ENCODE measurements at regions not wholly inside any gene's neighbourhood (a gene's known extent, or its start where the extent isn't known, plus 50 kb on each side); places are given as distances from the start of the nearest gene placed in this dataset.

DNA sequence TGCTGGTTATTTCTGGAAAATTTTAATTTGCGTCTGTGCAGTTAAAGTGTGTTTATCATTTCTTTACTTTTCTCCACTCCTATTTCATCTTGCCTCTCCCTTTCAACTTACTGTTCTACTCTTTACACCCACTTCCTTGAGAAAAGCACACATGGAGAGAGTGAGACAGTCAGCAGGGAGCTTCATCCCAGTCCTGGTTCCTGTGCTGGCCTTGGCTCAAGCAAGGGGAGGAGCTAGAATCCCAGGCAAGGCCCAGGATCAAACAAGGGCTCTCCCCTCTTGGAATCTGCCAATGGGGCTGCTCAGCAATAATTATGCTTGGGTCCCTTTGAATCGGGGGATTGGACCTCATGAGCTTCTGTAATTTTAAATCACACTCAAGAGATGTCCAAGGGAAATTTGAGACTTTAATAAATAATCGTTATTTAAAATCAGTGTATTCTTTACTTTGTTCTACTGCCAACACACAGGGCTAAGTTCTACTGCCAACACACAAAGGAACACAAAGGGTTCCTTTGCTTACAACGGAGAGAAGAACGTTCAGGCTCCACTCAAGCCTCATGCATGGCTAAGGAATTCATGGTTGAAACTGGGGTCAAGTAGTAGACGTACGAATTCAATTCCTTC is 439.3 kb upstream of the DAB2 start:
- DNase-seq (ENCODE audit: low read depth, low spot score): no peak
- in situ Hi-C loops (cut with HindIII; ENCODE audit: low sequenced_read_pairs): no loop called here
- no peak overlapping the region for H3K4me3 ChIP-seq (ENCODE audit: low read depth, low read length)
- TF ChIP-seq, protein P1, sequence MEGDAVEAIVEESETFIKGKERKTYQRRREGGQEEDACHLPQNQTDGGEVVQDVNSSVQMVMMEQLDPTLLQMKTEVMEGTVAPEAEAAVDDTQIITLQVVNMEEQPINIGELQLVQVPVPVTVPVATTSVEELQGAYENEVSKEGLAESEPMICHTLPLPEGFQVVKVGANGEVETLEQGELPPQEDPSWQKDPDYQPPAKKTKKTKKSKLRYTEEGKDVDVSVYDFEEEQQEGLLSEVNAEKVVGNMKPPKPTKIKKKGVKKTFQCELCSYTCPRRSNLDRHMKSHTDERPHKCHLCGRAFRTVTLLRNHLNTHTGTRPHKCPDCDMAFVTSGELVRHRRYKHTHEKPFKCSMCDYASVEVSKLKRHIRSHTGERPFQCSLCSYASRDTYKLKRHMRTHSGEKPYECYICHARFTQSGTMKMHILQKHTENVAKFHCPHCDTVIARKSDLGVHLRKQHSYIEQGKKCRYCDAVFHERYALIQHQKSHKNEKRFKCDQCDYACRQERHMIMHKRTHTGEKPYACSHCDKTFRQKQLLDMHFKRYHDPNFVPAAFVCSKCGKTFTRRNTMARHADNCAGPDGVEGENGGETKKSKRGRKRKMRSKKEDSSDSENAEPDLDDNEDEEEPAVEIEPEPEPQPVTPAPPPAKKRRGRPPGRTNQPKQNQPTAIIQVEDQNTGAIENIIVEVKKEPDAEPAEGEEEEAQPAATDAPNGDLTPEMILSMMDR (IDR thresholded peaks at IDR 0.05; ENCODE audit: low read depth, low read length): no peak

DNA sequence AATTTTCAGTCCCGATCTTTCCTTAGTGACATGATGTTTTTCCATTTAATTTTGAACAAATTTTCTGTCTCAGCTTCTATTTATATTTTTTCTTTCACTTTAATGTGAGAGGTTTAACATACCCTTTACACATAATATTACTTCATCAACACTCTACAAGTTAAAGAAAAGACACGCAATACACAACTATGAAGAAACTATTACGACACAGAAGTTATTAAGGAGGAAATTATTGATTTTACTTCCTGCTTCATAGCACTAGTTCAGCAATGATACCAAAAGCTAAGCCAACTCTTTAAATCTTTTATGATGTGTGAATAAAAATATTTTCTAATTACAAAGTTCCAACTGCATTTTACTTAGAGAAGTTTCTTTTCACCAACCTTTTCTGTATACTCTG is 432.3 kb upstream of the DAB2 start:
- in situ Hi-C loops (cut with HindIII; ENCODE audit: low sequenced_read_pairs): no loop called here
- no peak for DNase-seq (ENCODE audit: low read depth, low spot score)
- H3K4me3 ChIP-seq (ENCODE audit: low read depth, low read length): no peak overlapping the region
- TF ChIP-seq, protein P1 (IDR thresholded peaks at IDR 0.05; ENCODE audit: low read depth, low read length): no peak

DNA sequence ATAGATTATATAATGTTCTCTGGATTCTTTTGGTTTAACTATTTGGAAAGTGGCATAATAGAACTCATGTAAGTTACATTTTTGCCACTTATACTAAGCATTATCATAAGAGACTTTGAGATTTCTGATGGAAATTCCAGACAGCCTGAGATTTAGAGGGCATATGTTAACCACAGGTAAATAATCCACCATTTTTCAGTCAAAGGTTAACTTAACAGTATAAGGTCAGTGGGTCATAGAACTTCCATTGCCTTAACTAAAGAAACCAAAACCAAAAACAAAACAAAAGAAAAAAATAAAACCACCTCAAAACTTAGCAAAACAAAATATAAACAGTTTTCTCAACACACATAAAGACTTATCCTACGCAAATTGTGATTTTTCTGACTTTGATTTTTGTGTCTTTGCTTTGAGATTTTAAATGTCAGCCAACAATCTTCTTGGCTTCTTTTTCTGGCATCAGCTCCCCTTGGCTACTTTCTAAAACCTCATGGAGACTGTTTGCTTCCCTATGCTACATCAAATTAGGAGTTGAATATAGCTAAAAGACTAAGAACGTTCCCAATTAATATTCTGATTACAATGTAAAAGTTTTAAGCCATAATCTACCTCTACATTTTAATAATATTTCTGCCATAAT is 430.1 kb upstream of the DAB2 start:
- TF ChIP-seq, protein P1 (IDR thresholded peaks at IDR 0.05; ENCODE audit: low read depth, low read length): no peak
- no peak for DNase-seq (ENCODE audit: low read depth, low spot score)
- H3K4me3 ChIP-seq (ENCODE audit: low read depth, low read length): no peak overlapping the region
- in situ Hi-C loops (cut with HindIII; ENCODE audit: low sequenced_read_pairs): no loop called here

DNA sequence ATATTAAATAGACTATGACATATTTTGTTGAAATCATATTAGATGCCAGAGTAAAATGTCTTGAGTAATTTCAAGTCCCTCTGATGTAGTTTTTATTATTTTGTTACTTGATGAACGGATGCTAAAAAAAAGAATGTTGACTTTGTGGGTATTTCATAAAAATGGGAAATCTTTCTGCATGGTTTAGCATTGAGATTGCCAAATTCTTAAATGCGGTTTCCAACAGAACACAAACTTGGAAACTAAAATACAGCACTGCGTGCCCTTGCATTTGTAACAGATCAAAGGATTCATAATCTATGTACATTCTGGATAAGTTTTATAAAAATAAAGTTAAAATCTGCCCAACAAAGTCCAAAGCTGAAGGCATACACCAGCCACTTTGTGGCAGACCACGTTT is 425.5 kb upstream of the DAB2 start:
- no peak for DNase-seq (ENCODE audit: low read depth, low spot score)
- H3K4me3 ChIP-seq (ENCODE audit: low read depth, low read length): no peak overlapping the region
- TF ChIP-seq, protein P1 (IDR thresholded peaks at IDR 0.05; ENCODE audit: low read depth, low read length): no peak
- in situ Hi-C loops (cut with HindIII; ENCODE audit: low sequenced_read_pairs): no loop called here

DNA sequence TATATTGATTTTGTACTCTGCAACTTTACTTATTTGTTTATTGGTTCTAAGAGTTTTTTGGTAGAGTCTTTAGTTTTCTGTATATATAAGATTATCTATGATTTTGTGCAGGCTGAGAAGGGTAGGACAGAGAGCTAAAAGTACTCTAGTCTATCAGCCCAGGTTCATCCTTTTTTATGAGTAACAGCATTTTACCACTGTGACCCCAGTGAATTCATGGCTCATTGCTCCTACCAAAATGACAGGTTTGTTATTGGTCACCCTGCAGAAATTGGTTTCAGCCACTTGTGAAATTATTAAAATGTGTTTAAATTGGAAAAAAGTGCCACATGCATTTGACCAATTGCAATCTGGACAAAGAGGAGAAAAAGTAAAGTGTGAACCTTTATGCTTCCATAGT is 421.4 kb upstream of the DAB2 start:
- DNase-seq (ENCODE audit: low read depth, low spot score): no peak
- no peak overlapping the region for H3K4me3 ChIP-seq (ENCODE audit: low read depth, low read length)
- in situ Hi-C loops (cut with HindIII; ENCODE audit: low sequenced_read_pairs): no loop called here
- TF ChIP-seq, protein P1 (IDR thresholded peaks at IDR 0.05; ENCODE audit: low read depth, low read length): no peak

DNA sequence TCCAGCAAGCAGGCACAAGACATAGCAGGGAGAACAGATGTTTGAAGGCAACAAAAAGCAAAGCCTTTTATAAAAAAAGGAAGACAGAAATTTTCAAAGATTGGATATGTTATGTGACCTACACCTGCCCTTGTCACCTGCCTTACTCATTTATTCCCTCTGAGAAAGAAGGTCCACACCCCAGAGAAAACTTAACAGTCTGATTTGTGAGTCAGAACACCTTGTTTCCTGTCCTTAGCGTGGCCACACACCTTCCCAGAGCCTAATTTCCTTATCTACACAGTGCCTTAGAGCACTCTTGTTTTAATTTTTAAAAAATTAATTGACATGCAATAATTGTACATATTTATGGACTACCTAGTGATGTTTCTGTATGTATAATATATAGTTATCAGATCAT is 419.0 kb upstream of the DAB2 start:
- in situ Hi-C loops (cut with HindIII; ENCODE audit: low sequenced_read_pairs): no loop called here

More for the DNA sequence above, 419.0 kb upstream of the DAB2 start:
- H3K4me3 ChIP-seq (ENCODE audit: low read depth, low read length): no peak overlapping the region
- no peak for DNase-seq (ENCODE audit: low read depth, low spot score)
- TF ChIP-seq, protein P1 (IDR thresholded peaks at IDR 0.05; ENCODE audit: low read depth, low read length): no peak
